GM12878 (cell line): ENCODE measurements at regions not wholly inside any gene's neighbourhood (a gene's known extent, or its start where the extent isn't known, plus 50 kb on each side); places are given as distances from the start of the nearest gene placed in this dataset.

Experiments
- CHD4 ChIP-seq: fragments of 200-600 bp; sonication (generic); IDR thresholded peaks from 2 replicates; pipeline ENCODE4 v1.6.1; 2016; ENCODE audit warnings: mild to moderate bottlenecking
- CTCF ChIP-seq, 3 experiments: IDR thresholded peaks in 2 of 3; conservative IDR thresholded peaks in 1 of 3; 2 replicates each; pipeline ENCODE4 v1.5.1; 2011; ENCODE audit warnings: low read depth in 3 of 3, low read length in 3 of 3, mild to moderate bottlenecking in 3 of 3, control low read depth in 2 of 3, moderate library complexity in 2 of 3, inconsistent platforms in 1 of 3, mixed read lengths in 1 of 3; ENCODE audit not compliant: control insufficient read depth in 2 of 3, insufficient read depth in 1 of 3; ENCODE audit errors: extremely low read depth in 1 of 3
- EZH2 ChIP-seq: IDR thresholded peaks from 2 replicates; pipeline ENCODE4 v1.6.1; 2012; ENCODE audit warnings: low read depth, mild to moderate bottlenecking, control low read depth, inconsistent platforms, low read length, borderline replicate concordance; ENCODE audit not compliant: control insufficient read depth
- GATAD2B ChIP-seq: fragments of 450-650 bp; conservative IDR thresholded peaks from 2 replicates; pipeline ENCODE4 v1.6.1; 2017; ENCODE audit warnings: low read depth, mild to moderate bottlenecking, moderate library complexity
- HDAC2 ChIP-seq: fragments of 200-600 bp; sonication (generic); IDR thresholded peaks from 2 replicates; pipeline ENCODE4 v1.6.1; 2017
- KDM1A ChIP-seq: fragments of 200-600 bp; sonication (generic); IDR thresholded peaks from 2 replicates; pipeline ENCODE4 v1.6.1; 2016; ENCODE audit warnings: borderline replicate concordance
- MTA2 ChIP-seq: fragments of 450-650 bp; IDR thresholded peaks from 2 replicates; pipeline ENCODE4 v1.6.1; 2016; ENCODE audit warnings: low read depth, mild to moderate bottlenecking, moderate library complexity
- NFYB ChIP-seq: IDR thresholded peaks from 2 replicates; pipeline ENCODE4 v1.6.1; 2011; ENCODE audit warnings: low read depth, mild to moderate bottlenecking, low read length, improper control_type of control experiment, moderate library complexity; ENCODE audit not compliant: insufficient read depth
- NR2F1 ChIP-seq: fragments of 450-650 bp; conservative IDR thresholded peaks from 2 replicates; pipeline ENCODE4 v1.6.1; 2017; ENCODE audit warnings: mild to moderate bottlenecking
- REST ChIP-seq: IDR thresholded peaks from 2 replicates; pipeline ENCODE4 v1.6.1; 2012; ENCODE audit warnings: mild to moderate bottlenecking, low read depth, low read length
- SMARCA5 ChIP-seq: fragments of 450-650 bp; IDR thresholded peaks from 2 replicates; pipeline ENCODE4 v1.6.1; 2017; ENCODE audit warnings: mild to moderate bottlenecking
- SPI1 ChIP-seq: IDR thresholded peaks from 2 replicates; pipeline ENCODE4 v1.6.1; 2011; ENCODE audit warnings: low read depth, mild to moderate bottlenecking, low read length, moderate library complexity, borderline replicate concordance; ENCODE audit not compliant: insufficient read depth
- STAT3 ChIP-seq: IDR thresholded peaks from 2 replicates; pipeline ENCODE4 v1.6.1; 2011; ENCODE audit warnings: low read depth, low read length, improper control_type of control experiment
- TCF3 ChIP-seq: IDR thresholded peaks from 2 replicates; pipeline ENCODE4 v1.6.1; 2012; ENCODE audit warnings: low read depth, mild to moderate bottlenecking, low read length, borderline replicate concordance; ENCODE audit not compliant: insufficient read depth
- ZSCAN29 ChIP-seq: fragments of 450-650 bp; IDR thresholded peaks from 2 replicates; pipeline ENCODE4 v1.6.1; 2017; ENCODE audit warnings: mild to moderate bottlenecking, moderate library complexity
- TF ChIP-seq, protein P1 (sequence below): fragments of 450-650 bp; conservative IDR thresholded peaks from 2 replicates; pipeline ENCODE4 v1.6.1; 2017; ENCODE audit warnings: mild to moderate bottlenecking, moderate library complexity
- TF ChIP-seq, protein P2 (sequence below): IDR thresholded peaks from 2 replicates; pipeline ENCODE4 v1.6.1; 2011; ENCODE audit warnings: low read depth, mild to moderate bottlenecking, low read length, moderate library complexity, borderline replicate concordance; ENCODE audit errors: extremely low read depth
- TF ChIP-seq, protein P3 (sequence below): IDR thresholded peaks from 2 replicates; pipeline ENCODE4 v1.6.1; 2011; ENCODE audit warnings: mild to moderate bottlenecking, low read depth, low read length, moderate library complexity; ENCODE audit not compliant: insufficient replicate concordance

DNA sequence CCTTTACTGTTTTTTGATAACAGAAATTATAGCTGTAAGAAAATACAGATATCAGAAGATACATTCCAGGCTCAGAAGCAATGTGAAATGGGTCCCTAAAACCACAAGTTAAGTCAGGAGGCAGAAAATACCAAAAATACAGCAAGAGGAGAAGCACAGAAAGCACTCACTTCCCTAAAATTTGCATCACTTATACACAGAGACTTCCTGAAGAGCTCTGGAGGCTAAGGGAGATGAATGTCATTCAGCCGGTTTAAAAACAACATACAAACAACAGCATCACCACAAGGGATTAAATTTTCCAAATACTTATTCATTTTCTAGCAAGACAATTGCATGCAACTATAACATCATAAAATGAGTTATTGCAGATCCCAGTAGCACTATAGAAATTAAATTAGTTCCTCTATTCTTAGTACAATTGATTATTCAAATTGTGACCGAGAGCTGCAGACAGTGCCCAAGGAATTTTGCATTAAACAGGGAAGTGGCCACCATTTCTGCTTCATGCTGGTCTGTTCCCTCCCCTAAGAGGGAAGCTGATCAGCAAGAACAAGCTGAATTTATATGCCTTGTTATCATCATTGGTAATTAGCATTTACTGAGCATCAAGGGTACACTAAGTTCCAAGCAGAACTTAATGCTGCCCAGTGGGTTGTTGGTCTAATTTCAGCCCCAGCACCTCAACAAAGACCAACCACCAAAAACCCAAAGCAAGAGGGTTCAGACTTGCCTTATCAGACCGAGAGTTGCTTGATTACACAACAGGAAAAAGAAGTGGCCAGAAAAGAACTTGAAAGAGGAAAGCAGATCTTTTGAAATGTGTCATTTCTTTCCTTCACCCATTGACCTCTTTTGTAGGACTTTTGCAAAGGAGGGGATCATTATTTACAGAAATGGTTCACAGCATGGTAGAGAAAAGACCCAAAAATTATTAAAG, 140.7 kb downstream of the KCTD12 start (continued):
- TF ChIP-seq EZH2 (no peak), ZSCAN29 (no peak), GATAD2B (no peak), SMARCA5 (no peak), MTA2 (no peak), STAT3 (no peak), REST (no peak), KDM1A (no peak), HDAC2 (no peak), CTCF (IDR thresholded peaks at IDR 0.05 in 2 of 3, conservative IDR thresholded peaks at IDR 0.05 in 1 of 3; ENCODE audit: control insufficient read depth in 2 of 3, extremely low read depth in 1 of 3, insufficient read depth in 1 of 3, low read depth in 3 of 3, low read length in 3 of 3) (no peak), TCF3 (no peak), CHD4 (no peak), SPI1 (peak; percentile 85), NFYB (no peak), NR2F1 (peak; percentile 47; the same call in 1 of the 2 replicates)
- TF ChIP-seq, protein P1, sequence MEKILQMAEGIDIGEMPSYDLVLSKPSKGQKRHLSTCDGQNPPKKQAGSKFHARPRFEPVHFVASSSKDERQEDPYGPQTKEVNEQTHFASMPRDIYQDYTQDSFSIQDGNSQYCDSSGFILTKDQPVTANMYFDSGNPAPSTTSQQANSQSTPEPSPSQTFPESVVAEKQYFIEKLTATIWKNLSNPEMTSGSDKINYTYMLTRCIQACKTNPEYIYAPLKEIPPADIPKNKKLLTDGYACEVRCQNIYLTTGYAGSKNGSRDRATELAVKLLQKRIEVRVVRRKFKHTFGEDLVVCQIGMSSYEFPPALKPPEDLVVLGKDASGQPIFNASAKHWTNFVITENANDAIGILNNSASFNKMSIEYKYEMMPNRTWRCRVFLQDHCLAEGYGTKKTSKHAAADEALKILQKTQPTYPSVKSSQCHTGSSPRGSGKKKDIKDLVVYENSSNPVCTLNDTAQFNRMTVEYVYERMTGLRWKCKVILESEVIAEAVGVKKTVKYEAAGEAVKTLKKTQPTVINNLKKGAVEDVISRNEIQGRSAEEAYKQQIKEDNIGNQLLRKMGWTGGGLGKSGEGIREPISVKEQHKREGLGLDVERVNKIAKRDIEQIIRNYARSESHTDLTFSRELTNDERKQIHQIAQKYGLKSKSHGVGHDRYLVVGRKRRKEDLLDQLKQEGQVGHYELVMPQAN = no peak
- TF ChIP-seq, protein P2, sequence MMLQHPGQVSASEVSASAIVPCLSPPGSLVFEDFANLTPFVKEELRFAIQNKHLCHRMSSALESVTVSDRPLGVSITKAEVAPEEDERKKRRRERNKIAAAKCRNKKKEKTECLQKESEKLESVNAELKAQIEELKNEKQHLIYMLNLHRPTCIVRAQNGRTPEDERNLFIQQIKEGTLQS = no peak
- TF ChIP-seq, protein P3, sequence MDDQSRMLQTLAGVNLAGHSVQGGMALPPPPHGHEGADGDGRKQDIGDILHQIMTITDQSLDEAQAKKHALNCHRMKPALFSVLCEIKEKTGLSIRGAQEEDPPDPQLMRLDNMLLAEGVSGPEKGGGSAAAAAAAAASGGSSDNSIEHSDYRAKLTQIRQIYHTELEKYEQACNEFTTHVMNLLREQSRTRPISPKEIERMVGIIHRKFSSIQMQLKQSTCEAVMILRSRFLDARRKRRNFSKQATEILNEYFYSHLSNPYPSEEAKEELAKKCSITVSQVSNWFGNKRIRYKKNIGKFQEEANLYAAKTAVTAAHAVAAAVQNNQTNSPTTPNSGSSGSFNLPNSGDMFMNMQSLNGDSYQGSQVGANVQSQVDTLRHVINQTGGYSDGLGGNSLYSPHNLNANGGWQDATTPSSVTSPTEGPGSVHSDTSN = no peak
